NCI-H1417 treated with DMSO at 0.1 percent for 48 hours (cell line): ENCODE measurements at regions not wholly inside any gene's neighbourhood (a gene's known extent, or its start where the extent isn't known, plus 50 kb on each side); places are given as distances from the start of the nearest gene placed in this dataset.
"Not testable (repeated sequence)": the region's sequence is repeated elsewhere in the genome, so short reads cannot be mapped to it uniquely, and the experiment has no call there.

Experiments
- DNase-seq: peaks from one replicate; lab custom pipeline; 2025; lab: John Stamatoyannopoulos, UW

DNA sequence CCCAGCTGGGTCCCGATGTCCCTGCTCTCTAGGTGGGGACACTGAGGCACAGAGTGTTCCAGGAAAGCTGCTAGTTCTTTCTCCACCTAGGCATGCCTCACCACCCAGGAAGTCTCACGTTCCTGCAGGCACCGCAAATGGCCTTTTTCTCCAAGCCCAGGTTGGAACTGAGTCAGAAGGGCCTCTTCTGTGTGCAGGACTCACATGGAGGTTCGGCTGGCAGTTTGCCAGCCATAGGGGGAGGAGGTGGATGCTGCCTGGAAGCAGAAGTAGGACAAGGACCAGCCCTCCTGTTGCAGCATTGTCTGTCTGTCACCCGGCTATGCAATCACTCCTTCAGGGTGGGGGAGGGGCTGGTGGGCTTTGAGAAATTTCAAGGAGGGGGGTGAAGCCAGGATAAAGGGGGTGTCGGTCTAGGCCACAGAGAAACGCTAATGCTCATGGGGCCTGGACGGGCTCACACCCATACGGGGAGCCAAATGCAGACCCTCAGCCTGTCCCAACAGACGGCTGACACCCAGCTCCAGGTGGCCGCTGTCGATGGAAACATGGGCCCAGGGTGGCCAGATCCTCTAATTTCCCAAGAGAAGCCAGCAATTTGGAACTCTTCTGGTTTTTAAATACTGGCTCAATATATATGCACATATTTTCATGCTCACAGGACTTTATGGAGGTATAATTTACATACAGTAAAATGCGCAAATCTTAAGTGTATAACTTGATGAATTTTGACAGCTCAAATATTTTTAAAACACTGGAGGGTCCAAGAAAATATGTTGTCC is 120.5 kb downstream of the PHETA1 start:
- no peak for DNase-seq

- no peak for DNase-seq
Observed at GRCh38 chr12:111247083-111247783, 121.7 kb downstream of the PHETA1 start.

- DNase-seq: no peak
Observed at GRCh38 chr12:111246477-111247011, 122.4 kb downstream of the PHETA1 start.

- DNase-seq: no peak
Observed at GRCh38 chr12:111245701-111246476, 123.0 kb downstream of the PHETA1 start.

GRCh38 chr12:111244673-111245072 is 124.2 kb downstream of the PHETA1 start:
- DNase-seq: no peak

DNA sequence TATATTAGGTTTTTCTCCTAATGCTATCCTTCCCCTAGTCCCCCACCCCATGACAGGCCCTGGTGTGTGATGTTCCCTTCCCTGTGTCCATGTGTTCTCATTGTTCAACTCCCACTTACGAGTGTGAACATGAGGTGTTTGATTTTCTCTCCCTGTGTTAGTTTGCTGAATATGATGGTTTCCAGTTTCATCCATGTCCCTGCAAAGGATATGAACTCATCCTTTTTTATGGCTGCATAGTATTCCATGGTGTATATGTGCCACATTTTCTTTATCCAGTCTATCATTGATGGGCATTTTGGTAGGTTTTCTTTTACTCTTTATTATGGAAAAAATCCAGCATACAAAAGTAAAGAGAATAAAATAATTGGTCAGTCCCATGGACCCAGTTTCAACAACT is 126.1 kb downstream of the PHETA1 start:
- DNase-seq: not testable (repeated sequence)

DNA sequence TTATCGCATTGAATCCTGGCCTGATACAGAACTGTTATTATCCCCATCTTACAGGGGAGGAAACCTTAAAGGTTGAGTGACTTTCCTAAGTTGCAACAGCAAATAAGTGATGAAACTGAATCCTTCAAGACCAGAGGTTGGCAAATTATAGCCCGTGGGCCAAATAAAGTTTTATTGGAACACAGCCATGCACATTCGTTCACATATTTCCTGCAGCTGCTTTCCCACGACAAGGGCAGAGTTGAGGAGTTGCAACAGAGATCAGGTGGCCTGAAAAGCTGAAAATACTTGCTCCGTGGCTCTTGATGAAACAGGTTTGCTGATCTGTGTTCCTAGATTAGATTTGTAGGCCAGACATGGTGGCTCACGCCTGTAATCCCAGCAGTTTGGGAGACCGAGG is 126.7 kb downstream of the PHETA1 start:
- DNase-seq: no peak

GRCh38 chr12:111240374-111240773 is 128.5 kb downstream of the PHETA1 start:
- DNase-seq: no peak

DNA sequence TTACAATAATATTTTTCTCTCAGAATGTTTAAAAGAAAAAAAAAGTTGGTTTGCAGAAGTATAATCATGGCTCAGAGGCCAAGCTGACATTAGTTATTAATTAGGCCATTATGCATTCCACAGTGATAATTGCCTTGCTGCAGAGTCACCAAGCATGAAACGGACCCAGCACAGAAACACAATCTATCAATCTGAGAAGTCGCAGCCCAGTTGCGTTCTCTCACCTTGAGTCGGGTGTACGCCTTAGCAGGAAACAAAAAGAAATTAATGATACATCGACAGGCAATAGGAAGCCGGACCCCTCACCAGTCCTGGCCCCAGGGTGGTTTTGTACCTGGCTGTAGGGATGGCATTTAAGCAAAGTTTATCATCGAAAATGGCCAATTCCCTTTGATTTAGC is 129.7 kb downstream of the PHETA1 start:
- DNase-seq: no peak

DNA sequence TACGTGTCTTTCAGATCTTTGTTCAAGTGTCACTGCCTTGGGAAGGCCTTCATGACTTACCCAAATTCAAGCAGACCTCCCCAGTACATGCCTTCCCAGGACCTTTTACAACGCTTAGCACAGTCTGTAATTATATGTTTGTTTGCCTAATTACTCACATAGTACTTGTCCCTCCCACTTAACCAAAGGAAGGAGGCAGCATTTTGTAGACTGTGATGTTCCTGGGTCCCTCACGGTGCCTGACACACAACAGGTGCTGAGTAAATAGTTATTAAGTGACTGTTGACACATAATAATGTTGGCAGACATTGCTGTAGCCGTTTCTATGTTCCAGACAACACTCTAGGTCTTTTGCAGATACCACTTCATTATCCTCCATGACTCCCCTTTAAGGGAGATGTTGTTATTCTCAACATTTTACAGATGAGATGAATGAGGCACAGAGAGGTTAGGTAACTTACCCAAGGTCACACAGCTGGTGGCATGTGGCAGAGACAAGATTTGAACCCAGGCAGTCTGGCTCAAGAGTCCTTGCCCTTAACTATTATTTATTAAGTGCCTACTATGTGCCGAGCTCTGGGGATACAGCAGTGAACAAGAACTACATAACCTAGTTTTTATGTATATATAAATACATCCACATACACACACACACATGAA is 130.7 kb downstream of the PHETA1 start:
- DNase-seq: peak; percentile 25

DNA sequence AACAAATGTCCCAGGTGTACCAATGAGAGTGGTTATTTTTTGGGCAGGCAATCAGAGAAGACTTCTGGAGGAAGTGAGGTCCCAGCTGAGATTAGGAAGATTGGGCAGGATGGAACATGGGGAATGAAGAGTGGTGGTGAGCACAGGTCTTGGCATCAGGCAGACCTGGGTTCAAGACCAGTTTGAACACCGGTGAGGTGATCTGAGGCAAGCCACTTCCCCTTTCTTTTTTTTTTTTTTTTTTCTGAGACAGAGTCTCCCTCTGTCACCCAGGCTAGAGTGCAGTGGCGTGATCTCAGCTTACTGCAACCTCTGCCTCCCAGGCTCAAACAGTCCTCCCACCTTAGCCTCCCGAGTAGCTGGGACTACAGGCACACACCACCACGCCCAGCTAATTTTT is 134.4 kb downstream of the PHETA1 start:
- DNase-seq: not testable (repeated sequence)

DNA sequence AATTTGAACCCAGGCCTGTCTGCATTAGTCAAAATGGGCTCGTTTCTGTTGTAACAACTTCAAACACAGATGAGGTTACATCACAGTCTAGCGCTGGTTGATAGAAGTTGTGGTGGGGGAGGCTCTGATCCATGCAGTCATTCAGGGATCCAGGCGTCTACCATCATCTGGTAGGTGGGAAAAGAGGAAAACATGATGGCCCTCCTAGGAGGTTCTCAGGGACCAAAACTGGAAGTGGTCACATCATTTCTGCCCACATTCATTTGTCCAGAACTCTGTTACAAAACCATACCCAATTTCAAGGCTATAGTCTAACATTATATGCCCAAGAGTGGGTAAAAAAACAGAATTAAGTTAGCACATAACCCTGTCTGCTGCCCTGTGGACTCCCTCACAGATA is 135.1 kb downstream of the PHETA1 start:
- DNase-seq: no peak

DNA sequence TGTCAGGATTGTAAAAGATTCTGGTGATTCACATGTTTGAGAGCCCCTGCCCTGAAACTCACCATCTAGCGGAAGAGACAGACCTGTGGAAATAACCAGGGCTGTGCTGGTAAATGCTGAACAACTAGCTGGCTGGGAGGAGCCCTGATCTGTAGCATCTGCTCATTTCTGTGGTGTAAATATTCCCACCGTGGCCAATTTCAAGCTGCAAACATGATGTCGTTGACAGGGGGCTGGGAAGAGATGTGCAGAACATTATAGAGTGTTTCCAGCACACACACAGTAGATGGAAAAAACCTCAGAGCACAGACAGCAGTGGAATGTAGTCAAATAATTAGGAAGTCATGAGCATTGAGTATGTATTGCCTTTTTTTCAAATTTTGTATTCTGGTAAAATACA is 138.2 kb downstream of the PHETA1 start:
- no peak for DNase-seq

DNA sequence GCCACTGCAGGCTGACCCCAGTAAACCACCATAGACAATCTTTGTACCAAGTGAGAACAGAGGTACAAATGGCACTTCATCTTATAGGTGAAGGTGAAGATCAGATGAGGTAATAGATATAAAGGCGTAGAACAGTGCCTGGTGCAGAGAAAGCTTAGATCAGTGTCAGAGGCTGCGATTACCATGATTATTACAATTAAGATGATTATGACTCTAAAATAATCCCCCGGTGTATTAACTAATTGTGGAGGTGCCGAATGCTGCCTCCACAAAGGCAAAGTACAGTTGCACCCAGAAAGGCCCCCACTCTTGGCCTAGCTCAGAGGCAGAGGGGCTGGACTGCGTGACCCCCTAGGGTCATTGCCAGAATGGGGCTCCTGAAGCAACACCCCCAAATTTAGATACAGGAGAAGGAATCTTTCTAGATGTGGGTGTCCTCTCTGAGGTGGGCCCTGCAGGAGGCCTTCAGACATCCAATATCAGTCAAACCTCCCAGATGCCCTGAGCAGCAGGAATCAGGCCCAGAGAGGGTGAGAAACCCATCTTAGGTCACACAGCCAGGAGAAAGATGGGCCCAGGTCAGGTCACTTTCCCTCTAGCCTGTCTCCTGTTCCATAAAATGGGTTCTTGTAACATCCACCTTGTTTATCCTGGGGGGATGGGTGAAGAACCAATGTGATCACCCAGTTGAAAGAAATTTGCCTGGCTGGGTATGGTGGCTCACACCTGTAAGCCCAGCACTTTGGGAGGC is 139.8 kb downstream of the PHETA1 start:
- no peak for DNase-seq

- DNase-seq: no peak
Observed at GRCh38 chr12:111227476-111228420, 141.1 kb downstream of the PHETA1 start.

- DNase-seq: no peak
Observed at GRCh38 chr12:111226680-111227079, 142.2 kb downstream of the PHETA1 start.

GRCh38 chr12:111225307-111225706 is 143.6 kb downstream of the PHETA1 start:
- no peak for DNase-seq

DNA sequence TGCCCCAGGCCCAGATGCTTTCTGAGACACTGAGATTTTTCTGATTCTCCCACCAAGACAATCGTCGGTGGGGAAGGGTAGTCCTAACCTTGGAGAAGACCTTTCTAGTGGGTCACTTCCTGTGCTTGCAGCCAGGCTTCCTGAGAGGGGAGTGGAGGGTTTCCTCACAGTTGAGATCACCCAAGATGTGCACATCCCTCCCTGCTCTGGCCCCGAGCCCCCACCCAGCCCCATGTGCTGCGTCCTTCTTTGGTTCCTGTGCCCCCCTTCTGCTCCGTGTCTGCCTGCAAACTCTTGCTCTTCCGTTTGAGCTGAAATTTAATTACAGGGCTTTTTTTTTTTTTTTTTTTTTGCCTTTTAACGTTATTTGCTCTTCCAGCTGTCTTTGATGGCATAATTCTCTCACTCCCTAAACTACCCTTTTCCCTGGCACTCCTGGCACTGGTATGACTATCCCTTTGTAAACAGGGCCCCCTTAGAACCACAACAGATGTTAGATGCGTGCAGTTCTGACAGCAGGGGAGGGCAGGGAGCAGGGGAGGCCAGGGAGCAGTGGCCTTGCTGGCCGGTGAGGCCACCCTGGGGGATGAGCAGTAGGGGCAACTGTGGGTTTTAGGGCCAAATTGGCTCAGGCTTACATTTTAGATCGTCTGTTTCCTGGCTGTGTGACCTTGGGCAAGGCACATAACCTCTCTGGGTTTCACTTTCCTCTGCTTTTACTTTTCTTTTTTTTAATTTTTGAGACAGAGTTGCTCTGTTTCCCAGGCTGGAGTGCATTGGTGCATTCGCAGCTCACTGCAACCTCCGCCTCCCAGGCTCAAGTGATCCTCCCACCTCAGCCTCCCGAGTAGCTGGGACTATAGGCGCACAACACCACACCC is 144.5 kb downstream of the PHETA1 start:
- no peak for DNase-seq

- DNase-seq: no peak
Observed at GRCh38 chr12:111222523-111222922, 146.4 kb downstream of the PHETA1 start.
